ENCODE measurements at regions not wholly inside any gene's neighbourhood (a gene's known extent, or its start where the extent isn't known, plus 50 kb on each side); places are given as distances from the start of the nearest gene placed in this dataset.

DNA sequence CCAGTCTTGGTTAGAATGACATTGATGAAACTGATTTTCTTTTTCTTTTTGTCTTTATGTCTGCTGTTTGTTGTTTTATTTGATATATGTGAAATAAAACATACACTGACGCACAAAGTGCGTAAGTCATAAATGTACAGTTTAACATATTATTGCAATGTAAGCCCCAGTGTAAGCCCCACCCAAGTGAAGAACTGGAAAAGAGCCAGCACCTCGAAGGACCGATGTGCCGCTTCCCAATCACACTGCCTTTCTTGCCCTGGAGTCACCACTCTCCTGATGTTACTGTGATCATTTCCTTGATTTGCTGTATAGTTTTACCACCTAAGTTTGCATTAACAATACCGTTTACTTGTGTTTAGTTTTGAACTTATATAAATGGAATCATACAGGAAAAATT lies 128.4 kb upstream of the LPP start:
- TF ChIP-seq GLI4 (tag by site-specific recombination; IDR thresholded peaks at IDR 0.05) (no peak), ZBTB21 (tag by site-specific recombination; IDR thresholded peaks at IDR 0.05) (no peak), ZNF404 (tag by site-specific recombination; IDR thresholded peaks at IDR 0.05) (no peak)
- TF ChIP-seq, protein P1, sequence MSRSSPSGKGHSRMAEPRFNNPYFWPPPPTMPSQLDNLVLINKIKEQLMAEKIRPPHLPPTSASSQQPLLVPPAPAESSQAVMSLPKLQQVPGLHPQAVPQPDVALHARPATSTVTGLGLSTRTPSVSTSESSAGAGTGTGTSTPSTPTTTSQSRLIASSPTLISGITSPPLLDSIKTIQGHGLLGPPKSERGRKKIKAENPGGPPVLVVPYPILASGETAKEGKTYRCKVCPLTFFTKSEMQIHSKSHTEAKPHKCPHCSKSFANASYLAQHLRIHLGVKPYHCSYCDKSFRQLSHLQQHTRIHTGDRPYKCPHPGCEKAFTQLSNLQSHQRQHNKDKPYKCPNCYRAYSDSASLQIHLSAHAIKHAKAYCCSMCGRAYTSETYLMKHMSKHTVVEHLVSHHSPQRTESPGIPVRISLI (tag by site-specific recombination; IDR thresholded peaks at IDR 0.05), result no peak
- TF ChIP-seq, protein P2, sequence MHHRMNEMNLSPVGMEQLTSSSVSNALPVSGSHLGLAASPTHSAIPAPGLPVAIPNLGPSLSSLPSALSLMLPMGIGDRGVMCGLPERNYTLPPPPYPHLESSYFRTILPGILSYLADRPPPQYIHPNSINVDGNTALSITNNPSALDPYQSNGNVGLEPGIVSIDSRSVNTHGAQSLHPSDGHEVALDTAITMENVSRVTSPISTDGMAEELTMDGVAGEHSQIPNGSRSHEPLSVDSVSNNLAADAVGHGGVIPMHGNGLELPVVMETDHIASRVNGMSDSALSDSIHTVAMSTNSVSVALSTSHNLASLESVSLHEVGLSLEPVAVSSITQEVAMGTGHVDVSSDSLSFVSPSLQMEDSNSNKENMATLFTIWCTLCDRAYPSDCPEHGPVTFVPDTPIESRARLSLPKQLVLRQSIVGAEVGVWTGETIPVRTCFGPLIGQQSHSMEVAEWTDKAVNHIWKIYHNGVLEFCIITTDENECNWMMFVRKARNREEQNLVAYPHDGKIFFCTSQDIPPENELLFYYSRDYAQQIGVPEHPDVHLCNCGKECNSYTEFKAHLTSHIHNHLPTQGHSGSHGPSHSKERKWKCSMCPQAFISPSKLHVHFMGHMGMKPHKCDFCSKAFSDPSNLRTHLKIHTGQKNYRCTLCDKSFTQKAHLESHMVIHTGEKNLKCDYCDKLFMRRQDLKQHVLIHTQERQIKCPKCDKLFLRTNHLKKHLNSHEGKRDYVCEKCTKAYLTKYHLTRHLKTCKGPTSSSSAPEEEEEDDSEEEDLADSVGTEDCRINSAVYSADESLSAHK (tag by site-specific recombination; IDR thresholded peaks at IDR 0.05), result no peak
- TF ChIP-seq, protein P3, sequence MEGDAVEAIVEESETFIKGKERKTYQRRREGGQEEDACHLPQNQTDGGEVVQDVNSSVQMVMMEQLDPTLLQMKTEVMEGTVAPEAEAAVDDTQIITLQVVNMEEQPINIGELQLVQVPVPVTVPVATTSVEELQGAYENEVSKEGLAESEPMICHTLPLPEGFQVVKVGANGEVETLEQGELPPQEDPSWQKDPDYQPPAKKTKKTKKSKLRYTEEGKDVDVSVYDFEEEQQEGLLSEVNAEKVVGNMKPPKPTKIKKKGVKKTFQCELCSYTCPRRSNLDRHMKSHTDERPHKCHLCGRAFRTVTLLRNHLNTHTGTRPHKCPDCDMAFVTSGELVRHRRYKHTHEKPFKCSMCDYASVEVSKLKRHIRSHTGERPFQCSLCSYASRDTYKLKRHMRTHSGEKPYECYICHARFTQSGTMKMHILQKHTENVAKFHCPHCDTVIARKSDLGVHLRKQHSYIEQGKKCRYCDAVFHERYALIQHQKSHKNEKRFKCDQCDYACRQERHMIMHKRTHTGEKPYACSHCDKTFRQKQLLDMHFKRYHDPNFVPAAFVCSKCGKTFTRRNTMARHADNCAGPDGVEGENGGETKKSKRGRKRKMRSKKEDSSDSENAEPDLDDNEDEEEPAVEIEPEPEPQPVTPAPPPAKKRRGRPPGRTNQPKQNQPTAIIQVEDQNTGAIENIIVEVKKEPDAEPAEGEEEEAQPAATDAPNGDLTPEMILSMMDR (tag by site-specific recombination; IDR thresholded peaks at IDR 0.05), result no peak

Measured in HEK293 (cell line).